Endothelial cell of umbilical vein (primary cell): ENCODE measurements at regions not wholly inside any gene's neighbourhood (a gene's known extent, or its start where the extent isn't known, plus 50 kb on each side); places are given as distances from the start of the nearest gene placed in this dataset.

Experiments
- CTCF ChIP-seq, 2 donors: IDR thresholded peaks; 1 replicate in 1 of 2; 2 replicates in 1 of 2; pipeline ENCODE4 v1.5.1; 2011; ENCODE audit warnings: low read length in 2 of 2, mild to moderate bottlenecking in 2 of 2, moderate library complexity in 2 of 2, control low read depth in 1 of 2, inconsistent platforms in 1 of 2, low read depth in 1 of 2; ENCODE audit not compliant: insufficient read depth in 1 of 2; ENCODE audit errors: extremely low read depth in 1 of 2
- EZH2 ChIP-seq: IDR thresholded peaks from 2 replicates; pipeline ENCODE4 v1.6.1; 2012; ENCODE audit warnings: borderline replicate concordance, low read depth, mild to moderate bottlenecking, moderate library complexity, low read length, inconsistent platforms; ENCODE audit not compliant: severe bottlenecking
- MAX ChIP-seq: IDR thresholded peaks from 2 replicates; pipeline ENCODE4 v1.6.1; 2011; ENCODE audit not compliant: insufficient read depth, insufficient read length
- MYC ChIP-seq: IDR thresholded peaks from one replicate; pipeline ENCODE4 v1.6.1; 2011; ENCODE audit warnings: mild to moderate bottlenecking, low read depth, low read length

- TF ChIP-seq CTCF (IDR thresholded peaks at IDR 0.05; ENCODE audit: extremely low read depth in 1 of 2, insufficient read depth in 1 of 2, low read depth in 1 of 2, low read length in 2 of 2) (no peak), MAX (no peak), MYC (no peak), EZH2 (no peak)
These were observed 578.5 kb downstream of the USP25 start for GRCh38 chr21:16308269-16308668.
